ENCODE measurements at regions not wholly inside any gene's neighbourhood (a gene's known extent, or its start where the extent isn't known, plus 50 kb on each side); places are given as distances from the start of the nearest gene placed in this dataset.

DNA sequence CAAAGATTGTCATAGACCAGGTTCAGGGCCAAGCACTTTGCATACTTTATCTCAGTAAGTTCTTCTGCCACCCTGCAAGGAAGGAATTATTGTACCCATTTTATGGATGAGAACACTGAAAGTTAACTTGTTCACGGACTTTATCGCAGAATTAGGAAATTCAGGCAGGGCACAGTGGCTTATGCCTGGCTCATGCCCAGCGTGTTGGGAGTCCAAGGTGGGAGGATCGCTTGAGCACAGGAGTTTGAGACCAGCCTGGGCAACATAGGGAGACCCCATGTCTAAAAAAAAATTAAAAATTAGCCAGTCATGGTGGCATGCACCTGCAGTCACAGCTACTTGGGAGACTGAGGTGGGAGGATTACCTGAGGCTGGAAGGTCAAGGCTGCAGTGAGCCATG lies 72.4 kb downstream of the MFAP3 start:
- no peaks in the 10 kb centered on the region for H3K9me3 ChIP-seq
- no peak overlapping the region for H3K4me3 ChIP-seq (ENCODE audit: low read depth in 2 of 2, low read length in 1 of 2)
- no peak overlapping the region for H3K27ac ChIP-seq (ENCODE audit: low read depth in 2 of 2, low read length in 1 of 2)
- no peaks in the 10 kb centered on the region for H3K9me2 ChIP-seq
- H3F3A ChIP-seq (replicated peaks; ENCODE audit: insufficient read depth) = no peaks in the 10 kb centered on the region
- DNase-seq = no peak
- no peak overlapping the region for H3K4me2 ChIP-seq
- no peak overlapping the region for H3K9ac ChIP-seq
- no peaks in the 10 kb centered on the region; the same call in 1 of the 2 replicates for H3K27me3 ChIP-seq (ENCODE audit: insufficient read depth)
- ChIA-PET POLR2A (no interaction called here), CTCF (interaction anchor here (1.4 kb wide), 1 partner anchor 39 kb away, joined by 5 read pairs; no protein-coding TSS in a partner anchor)
- TF ChIP-seq TAF1 (IDR thresholded peaks at IDR 0.05; ENCODE audit: borderline replicate concordance, low read depth, low read length) (no peak), EP300 (IDR thresholded peaks at IDR 0.05; ENCODE audit: borderline replicate concordance in 1 of 2, low read depth in 1 of 2, low read length in 1 of 2) (no peak), YY1 (IDR thresholded peaks at IDR 0.05; ENCODE audit: low read depth) (no peak), FOXJ3 (CRISPR knock-in tag; IDR thresholded peaks at IDR 0.05) (no peak), FOSL2 (IDR thresholded peaks at IDR 0.05; ENCODE audit: borderline replicate concordance, low read depth) (no peak), CHD2 (IDR thresholded peaks at IDR 0.05; ENCODE audit: low read length, partially characterized antibody) (no peak), MEF2A (IDR thresholded peaks at IDR 0.05; ENCODE audit: borderline replicate concordance, low read depth) (no peak), POLR2AphosphoS5 (IDR thresholded peaks at IDR 0.05; ENCODE audit: low read depth, low read length) (no peak), GATA2 (CRISPR knock-in tag; IDR thresholded peaks at IDR 0.05) (no peak)
- TF ChIP-seq, protein P1, sequence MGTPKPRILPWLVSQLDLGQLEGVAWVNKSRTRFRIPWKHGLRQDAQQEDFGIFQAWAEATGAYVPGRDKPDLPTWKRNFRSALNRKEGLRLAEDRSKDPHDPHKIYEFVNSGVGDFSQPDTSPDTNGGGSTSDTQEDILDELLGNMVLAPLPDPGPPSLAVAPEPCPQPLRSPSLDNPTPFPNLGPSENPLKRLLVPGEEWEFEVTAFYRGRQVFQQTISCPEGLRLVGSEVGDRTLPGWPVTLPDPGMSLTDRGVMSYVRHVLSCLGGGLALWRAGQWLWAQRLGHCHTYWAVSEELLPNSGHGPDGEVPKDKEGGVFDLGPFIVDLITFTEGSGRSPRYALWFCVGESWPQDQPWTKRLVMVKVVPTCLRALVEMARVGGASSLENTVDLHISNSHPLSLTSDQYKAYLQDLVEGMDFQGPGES (IDR thresholded peaks at IDR 0.05; ENCODE audit: low read depth, low read length) = no peak
- no peaks in the 10 kb centered on the region for H3K36me3 ChIP-seq (replicated peaks in 1 of 2; ENCODE audit: control insufficient read depth in 1 of 2, insufficient read depth in 2 of 2, low read length in 1 of 2)
- H3K79me2 ChIP-seq (ENCODE audit: insufficient read depth) = no peaks in the 10 kb centered on the region
- no peaks in the 10 kb centered on the region for H4K20me1 ChIP-seq (ENCODE audit: insufficient read depth)
- no peaks in the 10 kb centered on the region for H3K4me1 ChIP-seq (ENCODE audit: control insufficient read depth in 1 of 2, insufficient read depth in 2 of 2, low read depth in 1 of 2, low read length in 1 of 2)
- H2AFZ ChIP-seq (ENCODE audit: low read depth) = no peak overlapping the region
- WGBS (ENCODE audit: low lambda C conversion rate) = 88% methylated on average over 4 of the region's 4 CpGs

DNA sequence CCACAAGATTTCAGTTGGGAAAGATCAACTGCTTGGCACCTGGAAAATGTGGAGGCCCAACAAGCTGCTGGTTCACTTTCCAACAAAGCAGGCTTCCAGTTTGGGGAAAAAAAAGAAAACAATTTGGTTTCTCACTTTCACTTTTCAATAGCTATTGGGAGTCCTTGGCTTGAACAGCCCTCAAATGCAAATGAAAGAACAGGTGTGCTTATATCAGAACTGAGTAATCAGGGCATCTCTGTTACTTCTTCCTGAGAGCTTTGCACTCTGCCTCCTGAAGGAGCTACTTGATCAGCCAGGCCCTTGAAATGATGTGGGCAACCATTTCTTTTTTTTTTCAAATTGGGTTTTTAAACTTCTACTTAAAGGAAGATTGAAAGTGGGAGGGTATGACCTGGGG lies 73.5 kb downstream of the MFAP3 start:
- Histone ChIP-seq H3K79me2 (ENCODE audit: insufficient read depth) (no peaks in the 10 kb centered on the region), H3F3A (replicated peaks; ENCODE audit: insufficient read depth) (no peaks in the 10 kb centered on the region), H3K27me3 (ENCODE audit: insufficient read depth) (no peaks in the 10 kb centered on the region; the same call in 1 of the 2 replicates), H3K4me3 (ENCODE audit: low read depth in 2 of 2, low read length in 1 of 2) (no peak overlapping the region), H3K9me3 (no peaks in the 10 kb centered on the region), H3K36me3 (replicated peaks in 1 of 2; ENCODE audit: control insufficient read depth in 1 of 2, insufficient read depth in 2 of 2, low read length in 1 of 2) (no peaks in the 10 kb centered on the region), H2AFZ (ENCODE audit: low read depth) (no peak overlapping the region), H3K9ac (no peak overlapping the region), H3K4me2 (no peak overlapping the region), H3K27ac (ENCODE audit: low read depth in 2 of 2, low read length in 1 of 2) (no peak overlapping the region), H3K4me1 (ENCODE audit: control insufficient read depth in 1 of 2, insufficient read depth in 2 of 2, low read depth in 1 of 2, low read length in 1 of 2) (no peaks in the 10 kb centered on the region), H4K20me1 (ENCODE audit: insufficient read depth) (no peaks in the 10 kb centered on the region), H3K9me2 (no peaks in the 10 kb centered on the region)
- TF ChIP-seq TEAD4 (IDR thresholded peaks at IDR 0.05; ENCODE audit: borderline replicate concordance, insufficient read depth) (no peak), MXI1 (IDR thresholded peaks at IDR 0.05; ENCODE audit: low read depth, low read length) (no peak)
- CTCF ChIA-PET = interaction anchor here (0.7 to 0.9 kb wide), 2 partner anchors 19 to 40 kb away, joined by 3 to 4 read pairs; no protein-coding TSS in a partner anchor
- no peak for DNase-seq
- POLR2A ChIA-PET = no interaction called here
